ENCODE measurements at regions not wholly inside any gene's neighbourhood (a gene's known extent, or its start where the extent isn't known, plus 50 kb on each side); places are given as distances from the start of the nearest gene placed in this dataset.

DNA sequence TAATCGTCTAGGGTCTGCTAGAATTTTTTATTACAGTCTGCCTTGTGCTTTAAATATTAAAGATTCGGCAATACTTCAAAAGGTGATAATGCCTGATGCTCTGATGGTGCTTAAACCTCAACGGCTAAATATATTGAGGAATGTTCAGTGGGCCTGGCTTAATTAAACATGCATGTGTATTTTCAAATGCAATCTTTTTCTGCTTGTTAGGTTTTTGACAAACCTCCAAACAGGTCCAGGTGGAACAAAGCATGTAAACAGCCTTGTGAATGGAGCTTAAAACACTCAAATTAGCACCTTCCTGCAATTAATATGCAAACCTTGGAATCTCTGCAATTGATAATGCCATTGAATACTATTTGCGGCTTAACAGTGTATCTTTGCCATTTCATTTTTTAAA lies 334.9 kb downstream of the BARHL2 start:
- in situ Hi-C loops (cut with HindIII; ENCODE audit: low pct_ligation_motif_present, low sequenced_read_pairs), result no loop called here

DNA sequence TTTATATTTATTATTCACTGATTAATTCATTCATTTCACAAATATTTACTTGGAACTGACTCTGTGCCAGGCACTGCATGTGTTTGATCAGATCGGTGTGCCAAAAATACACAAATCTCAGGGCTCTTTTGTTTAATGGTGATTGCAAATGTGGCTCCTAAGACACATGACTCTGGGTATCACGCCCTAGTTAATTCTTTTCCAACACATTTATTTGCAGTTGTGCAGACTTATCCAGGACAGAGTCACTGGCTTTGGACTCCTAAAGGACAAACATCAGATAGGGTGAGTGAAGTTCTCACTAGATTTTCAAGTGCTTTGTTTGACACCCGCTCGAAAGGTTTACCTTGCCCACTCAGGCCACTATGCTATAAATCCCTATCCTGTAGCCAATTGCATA lies 335.5 kb downstream of the BARHL2 start:
- no peak for DNase-seq
- Histone ChIP-seq H3K36me3 (replicated peaks) (no peaks in the 10 kb centered on the region), H3K4me3 (ENCODE audit: low read depth, low read length) (no peak overlapping the region), H3K27ac (no peak overlapping the region), H3K27me3 (replicated peaks) (no peaks in the 10 kb centered on the region)
- TF ChIP-seq, protein P1, sequence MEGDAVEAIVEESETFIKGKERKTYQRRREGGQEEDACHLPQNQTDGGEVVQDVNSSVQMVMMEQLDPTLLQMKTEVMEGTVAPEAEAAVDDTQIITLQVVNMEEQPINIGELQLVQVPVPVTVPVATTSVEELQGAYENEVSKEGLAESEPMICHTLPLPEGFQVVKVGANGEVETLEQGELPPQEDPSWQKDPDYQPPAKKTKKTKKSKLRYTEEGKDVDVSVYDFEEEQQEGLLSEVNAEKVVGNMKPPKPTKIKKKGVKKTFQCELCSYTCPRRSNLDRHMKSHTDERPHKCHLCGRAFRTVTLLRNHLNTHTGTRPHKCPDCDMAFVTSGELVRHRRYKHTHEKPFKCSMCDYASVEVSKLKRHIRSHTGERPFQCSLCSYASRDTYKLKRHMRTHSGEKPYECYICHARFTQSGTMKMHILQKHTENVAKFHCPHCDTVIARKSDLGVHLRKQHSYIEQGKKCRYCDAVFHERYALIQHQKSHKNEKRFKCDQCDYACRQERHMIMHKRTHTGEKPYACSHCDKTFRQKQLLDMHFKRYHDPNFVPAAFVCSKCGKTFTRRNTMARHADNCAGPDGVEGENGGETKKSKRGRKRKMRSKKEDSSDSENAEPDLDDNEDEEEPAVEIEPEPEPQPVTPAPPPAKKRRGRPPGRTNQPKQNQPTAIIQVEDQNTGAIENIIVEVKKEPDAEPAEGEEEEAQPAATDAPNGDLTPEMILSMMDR (IDR thresholded peaks at IDR 0.05; ENCODE audit: low read depth, low read length, missing control alignments), result no peak
- in situ Hi-C loops (cut with HindIII; ENCODE audit: low pct_ligation_motif_present, low sequenced_read_pairs), result no loop called here

More for the DNA sequence above, 334.9 kb downstream of the BARHL2 start:
- H3K27me3 ChIP-seq (replicated peaks), result no peaks in the 10 kb centered on the region
- H3K27ac ChIP-seq, result no peak overlapping the region
- no peak overlapping the region for H3K4me3 ChIP-seq (ENCODE audit: low read depth, low read length)
- no peaks in the 10 kb centered on the region for H3K36me3 ChIP-seq (replicated peaks)
- no peak for DNase-seq
- TF ChIP-seq, protein P1 (IDR thresholded peaks at IDR 0.05; ENCODE audit: low read depth, low read length, missing control alignments), result no peak

DNA sequence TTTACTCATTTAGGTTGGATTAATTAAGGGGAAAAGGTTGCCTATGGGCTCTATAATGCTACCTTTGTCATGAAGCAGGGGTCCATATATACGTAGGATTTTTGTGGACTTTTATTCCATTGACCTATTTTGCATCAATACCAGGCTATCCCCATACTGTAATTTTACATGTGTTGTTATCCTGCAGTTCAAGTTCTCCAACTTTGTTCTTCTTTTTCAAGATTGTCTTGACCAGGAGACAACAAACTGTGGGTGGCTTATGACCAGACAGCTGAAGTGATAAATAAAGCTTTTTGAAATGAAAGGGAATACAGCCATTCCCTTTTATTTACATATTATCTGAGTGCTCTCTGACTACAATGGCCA lies 345.7 kb downstream of the BARHL2 start:
- Histone ChIP-seq H3K36me3 (replicated peaks) (no peaks in the 10 kb centered on the region), H3K27ac (no peak overlapping the region), H3K4me3 (ENCODE audit: low read depth, low read length) (no peak overlapping the region), H3K27me3 (replicated peaks) (no peaks in the 10 kb centered on the region)
- no peak for DNase-seq
- TF ChIP-seq, protein P1 (IDR thresholded peaks at IDR 0.05; ENCODE audit: low read depth, low read length, missing control alignments), result no peak
- in situ Hi-C loops (cut with HindIII; ENCODE audit: low pct_ligation_motif_present, low sequenced_read_pairs), result no loop called here

DNA sequence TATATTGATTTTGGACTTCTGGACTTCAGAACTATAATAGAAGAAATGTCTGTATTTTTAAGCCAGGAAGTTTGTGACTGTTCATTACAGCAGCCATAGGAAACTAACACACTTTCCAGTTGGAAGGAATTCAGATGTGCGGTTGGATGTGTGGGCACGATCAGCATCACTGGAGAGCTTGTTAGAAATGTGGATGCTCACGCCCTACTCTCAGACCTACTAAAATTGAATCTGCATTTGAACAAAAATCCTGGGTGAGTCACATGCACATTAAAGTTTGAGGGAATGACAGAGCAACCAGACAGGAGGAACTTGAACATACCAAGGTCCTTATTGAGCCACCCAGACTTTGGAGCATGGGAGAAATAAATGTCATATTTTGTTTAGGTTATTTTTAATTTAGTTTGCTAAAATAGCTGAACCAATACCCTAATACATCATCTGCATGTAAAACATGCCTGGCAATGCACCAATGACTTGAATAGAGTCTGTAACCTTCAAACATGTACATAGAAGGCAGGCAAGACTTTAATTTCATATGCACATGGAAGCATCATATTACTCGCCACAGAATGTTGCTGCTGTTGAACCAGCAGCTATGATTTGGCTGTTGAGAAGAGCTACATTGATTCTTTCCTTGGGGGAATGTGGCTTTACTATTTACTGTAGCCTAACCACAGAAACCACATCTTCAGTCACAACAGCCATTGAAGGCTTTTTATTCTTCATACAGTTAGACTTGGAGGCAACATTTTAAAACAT lies 346.2 kb downstream of the BARHL2 start:
- H3K36me3 ChIP-seq (replicated peaks), result no peaks in the 10 kb centered on the region
- in situ Hi-C loops (cut with HindIII; ENCODE audit: low pct_ligation_motif_present, low sequenced_read_pairs), result no loop called here
- H3K27ac ChIP-seq, result no peak overlapping the region
- DNase-seq, result no peak
- no peak overlapping the region for H3K4me3 ChIP-seq (ENCODE audit: low read depth, low read length)
- H3K27me3 ChIP-seq (replicated peaks), result no peaks in the 10 kb centered on the region
- TF ChIP-seq, protein P1 (IDR thresholded peaks at IDR 0.05; ENCODE audit: low read depth, low read length, missing control alignments), result no peak

DNA sequence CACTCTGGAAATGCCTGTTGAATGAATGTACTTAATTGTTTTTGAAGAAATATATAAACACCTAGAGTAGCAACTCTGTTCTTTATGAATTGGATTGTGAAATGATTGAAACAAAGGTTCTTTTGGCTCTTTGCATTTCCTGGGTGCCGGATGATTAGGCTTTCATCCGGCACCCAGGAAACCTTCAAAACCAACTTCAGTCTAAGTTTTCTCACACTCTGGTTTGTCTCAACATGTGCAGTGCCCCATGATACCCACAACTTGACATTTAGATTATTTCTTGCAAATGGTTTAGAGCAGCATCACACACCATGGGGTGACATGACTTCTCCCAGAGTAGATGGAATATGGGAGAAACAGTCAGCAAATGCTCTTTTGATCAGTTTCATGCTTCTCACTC lies 354.9 kb downstream of the BARHL2 start:
- H3K4me3 ChIP-seq (ENCODE audit: low read depth, low read length), result no peak overlapping the region
- H3K27ac ChIP-seq, result no peak overlapping the region
- TF ChIP-seq, protein P1 (IDR thresholded peaks at IDR 0.05; ENCODE audit: low read depth, low read length, missing control alignments), result no peak
- no peaks in the 10 kb centered on the region for H3K27me3 ChIP-seq (replicated peaks)
- H3K36me3 ChIP-seq (replicated peaks), result no peaks in the 10 kb centered on the region
- in situ Hi-C loops (cut with HindIII; ENCODE audit: low pct_ligation_motif_present, low sequenced_read_pairs), result no loop called here
- DNase-seq, result no peak

DNA sequence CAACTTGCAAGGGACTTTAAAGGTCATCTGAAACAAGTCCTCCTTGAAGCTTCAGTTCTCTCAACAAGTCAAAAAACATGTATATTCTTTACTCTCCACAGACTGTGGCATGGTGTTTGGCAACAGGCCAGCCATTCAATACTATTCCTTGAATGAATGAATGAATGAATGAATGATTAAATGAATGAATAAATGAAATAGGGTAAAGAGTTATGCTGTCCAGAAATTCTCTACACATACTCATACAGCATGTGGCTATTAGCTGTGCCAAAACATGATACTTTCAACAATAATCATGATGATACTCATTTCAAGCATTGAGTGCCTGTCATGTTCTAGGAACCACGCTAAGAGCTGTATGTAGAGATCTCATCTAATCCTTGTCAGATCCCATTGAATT lies 356.1 kb downstream of the BARHL2 start:
- no peak overlapping the region for H3K27ac ChIP-seq
- no peaks in the 10 kb centered on the region for H3K36me3 ChIP-seq (replicated peaks)
- no peaks in the 10 kb centered on the region for H3K27me3 ChIP-seq (replicated peaks)
- TF ChIP-seq, protein P1 (IDR thresholded peaks at IDR 0.05; ENCODE audit: low read depth, low read length, missing control alignments), result no peak
- in situ Hi-C loops (cut with HindIII; ENCODE audit: low pct_ligation_motif_present, low sequenced_read_pairs), result no loop called here
- H3K4me3 ChIP-seq (ENCODE audit: low read depth, low read length), result no peak overlapping the region
- DNase-seq, result no peak

Data from brain microvascular endothelial cell (primary cell).